ENCODE measurements at regions not wholly inside any gene's neighbourhood (a gene's known extent, or its start where the extent isn't known, plus 50 kb on each side); places are given as distances from the start of the nearest gene placed in this dataset.
"Not testable (repeated sequence)": the region's sequence is repeated elsewhere in the genome, so short reads cannot be mapped to it uniquely, and the experiment has no call there.

GRCh38 chr3:126292318-126293070 lies 64.7 kb downstream of the KLF15 start:
- no peak for DNase-seq (ENCODE audit: low read depth)

DNA sequence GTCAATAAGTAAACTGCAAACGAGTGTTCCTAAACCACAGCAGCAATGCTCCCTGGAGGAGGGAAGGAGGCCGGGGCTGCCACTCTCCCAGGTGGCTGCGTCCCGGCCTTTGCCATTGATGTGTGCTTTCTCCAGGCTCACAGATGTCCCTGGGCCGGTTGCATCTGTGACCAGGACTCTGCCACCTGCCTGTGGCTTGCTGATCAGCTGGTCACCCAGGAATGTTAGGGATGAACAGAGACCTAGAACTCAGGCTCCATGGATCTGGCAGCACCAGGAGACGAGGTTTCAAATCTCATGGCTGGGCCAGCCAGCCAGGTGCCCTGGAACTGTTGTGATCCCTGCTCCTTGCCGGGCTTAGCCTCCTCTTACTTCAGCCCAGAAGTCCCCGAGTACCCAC lies 65.7 kb downstream of the KLF15 start:
- DNase-seq (ENCODE audit: low read depth), result no peak

GRCh38 chr3:126291061-126291460 lies 66.1 kb downstream of the KLF15 start:
- DNase-seq (ENCODE audit: low read depth), result no peak

GRCh38 chr3:126290325-126290724 lies 66.9 kb downstream of the KLF15 start:
- DNase-seq (ENCODE audit: low read depth), result no peak

GRCh38 chr3:126289096-126289495 lies 68.1 kb downstream of the KLF15 start:
- no peak for DNase-seq (ENCODE audit: low read depth)

DNA sequence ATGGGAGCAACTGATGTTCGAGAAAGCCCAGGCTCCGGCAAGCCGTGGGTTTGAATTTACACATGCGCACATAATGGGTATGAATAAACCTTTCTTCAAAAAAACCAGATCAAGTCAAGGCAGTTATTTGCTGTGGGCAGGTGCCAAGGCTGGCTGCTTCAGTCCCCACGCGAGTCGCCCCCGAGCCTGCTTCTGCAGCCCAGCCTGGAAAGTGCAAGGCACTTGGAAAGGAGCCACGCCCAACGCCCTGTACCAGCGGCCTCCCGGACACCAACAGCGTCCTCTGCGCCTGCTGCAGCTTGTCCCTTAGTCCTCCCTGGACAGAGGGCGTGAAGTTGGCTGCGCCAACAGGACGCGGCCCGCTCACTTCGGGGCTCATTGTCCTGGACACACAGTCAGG lies 68.9 kb downstream of the KLF15 start:
- no peak for DNase-seq (ENCODE audit: low read depth)

- DNase-seq (ENCODE audit: low read depth), result peak; percentile 72
Measured at GRCh38 chr3:126287536-126288241, 69.5 kb downstream of the KLF15 start.

- DNase-seq (ENCODE audit: low read depth), result no peak
Measured at GRCh38 chr3:126287171-126287535, 70.1 kb downstream of the KLF15 start.

GRCh38 chr3:126285369-126285768 lies 71.8 kb downstream of the KLF15 start:
- no peak for DNase-seq (ENCODE audit: low read depth)

- DNase-seq (ENCODE audit: low read depth), result peak; percentile 65
Measured at GRCh38 chr3:126284258-126284904, 72.8 kb downstream of the KLF15 start.

DNA sequence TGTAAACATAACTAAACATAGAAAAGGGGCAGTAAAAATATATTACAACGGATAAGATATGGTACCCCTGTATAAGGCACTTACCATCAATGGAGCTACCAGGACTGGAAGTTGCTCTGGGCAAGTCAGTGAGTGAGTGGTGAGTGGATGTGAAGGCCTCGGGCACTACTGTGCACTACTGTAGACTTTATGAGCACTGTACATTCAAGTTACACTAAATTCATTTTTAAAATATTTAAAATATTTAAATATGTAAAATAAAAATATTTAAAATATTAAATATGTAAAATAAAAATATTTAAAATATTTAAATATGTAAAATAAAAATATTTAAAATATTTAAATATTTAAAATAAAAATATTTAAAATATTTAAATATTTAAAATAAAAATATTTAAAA lies 73.6 kb downstream of the KLF15 start:
- DNase-seq (ENCODE audit: low read depth), result not testable (repeated sequence)

DNA sequence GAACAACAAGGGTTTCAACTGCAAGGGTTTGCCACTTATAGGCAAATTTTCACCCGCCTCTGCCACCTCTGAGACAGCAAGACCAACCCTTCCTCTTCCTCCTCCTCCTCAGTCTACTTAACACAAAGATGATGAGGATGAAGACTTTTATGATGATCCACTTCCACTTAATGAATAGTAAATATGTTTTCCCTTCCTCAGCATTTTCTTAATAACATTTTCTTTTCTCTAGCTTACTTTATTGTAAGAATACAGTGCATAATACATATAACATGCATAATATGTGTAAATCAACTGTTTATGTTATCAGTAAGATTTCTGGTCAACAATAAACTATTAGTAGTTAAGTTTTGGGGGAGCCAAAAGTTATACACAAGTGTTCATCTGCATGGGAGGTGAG lies 77.4 kb downstream of the KLF15 start:
- DNase-seq (ENCODE audit: low read depth), result no peak

GRCh38 chr3:126277629-126278378 lies 79.4 kb downstream of the KLF15 start:
- no peak for DNase-seq (ENCODE audit: low read depth)

DNA sequence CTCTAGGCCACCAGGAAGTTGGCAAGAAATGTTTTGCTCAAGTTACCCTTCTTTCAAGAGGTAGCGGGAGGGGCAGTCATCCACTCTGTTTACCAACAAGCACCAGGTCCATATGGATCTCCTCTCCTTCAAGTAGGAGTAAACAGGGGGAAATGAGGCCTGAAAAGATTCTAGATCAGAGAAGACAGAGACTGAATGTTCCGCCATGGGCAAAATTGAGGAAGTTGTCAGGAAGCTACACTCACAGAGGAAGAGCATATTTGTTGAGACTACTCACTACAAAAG lies 81.6 kb downstream of the KLF15 start:
- no peak for DNase-seq (ENCODE audit: low read depth)

DNA sequence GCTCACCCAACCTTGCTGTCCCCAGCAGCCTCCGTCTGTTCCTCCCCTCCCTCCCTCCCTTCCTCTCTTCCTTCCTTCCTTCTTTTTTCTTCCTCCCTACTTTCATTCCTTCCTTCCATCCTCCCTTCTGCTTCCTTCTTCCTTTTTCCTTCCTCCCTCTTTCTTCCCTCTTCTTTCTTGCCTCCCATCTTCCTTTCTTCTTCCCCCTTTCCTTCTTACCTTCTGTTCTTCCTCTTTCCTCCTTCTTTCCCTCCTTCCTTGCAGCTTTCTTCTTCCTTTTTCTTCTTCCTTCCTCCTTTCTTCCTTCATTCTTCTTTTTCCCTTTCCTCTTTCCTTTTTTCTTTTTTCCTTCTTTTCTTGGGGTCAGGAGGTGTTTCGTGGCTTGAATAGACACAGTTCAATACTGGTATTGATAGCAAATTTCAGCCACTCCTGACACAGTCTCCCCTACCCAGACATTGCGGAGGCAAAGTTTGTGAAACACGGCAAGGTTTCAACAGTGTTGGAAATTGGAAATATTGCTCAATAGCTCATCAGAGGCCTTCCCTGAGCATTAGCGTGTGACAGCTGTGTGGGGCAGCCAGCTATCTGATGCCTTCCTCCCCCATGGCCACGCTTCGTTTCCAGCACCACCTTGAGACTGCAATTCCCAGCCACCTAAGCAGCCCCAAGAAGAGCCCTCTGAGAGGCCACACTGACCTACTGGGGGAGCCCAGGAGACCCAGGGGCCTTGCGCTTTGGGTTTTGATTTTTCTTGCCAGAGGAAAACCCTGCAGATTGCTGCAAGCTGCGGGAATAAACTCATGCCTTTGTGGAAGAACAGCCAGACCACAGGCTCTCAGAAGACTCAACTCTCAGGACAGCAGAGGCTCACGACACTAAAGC lies 82.2 kb downstream of the KLF15 start:
- DNase-seq (ENCODE audit: low read depth), result no peak

DNA sequence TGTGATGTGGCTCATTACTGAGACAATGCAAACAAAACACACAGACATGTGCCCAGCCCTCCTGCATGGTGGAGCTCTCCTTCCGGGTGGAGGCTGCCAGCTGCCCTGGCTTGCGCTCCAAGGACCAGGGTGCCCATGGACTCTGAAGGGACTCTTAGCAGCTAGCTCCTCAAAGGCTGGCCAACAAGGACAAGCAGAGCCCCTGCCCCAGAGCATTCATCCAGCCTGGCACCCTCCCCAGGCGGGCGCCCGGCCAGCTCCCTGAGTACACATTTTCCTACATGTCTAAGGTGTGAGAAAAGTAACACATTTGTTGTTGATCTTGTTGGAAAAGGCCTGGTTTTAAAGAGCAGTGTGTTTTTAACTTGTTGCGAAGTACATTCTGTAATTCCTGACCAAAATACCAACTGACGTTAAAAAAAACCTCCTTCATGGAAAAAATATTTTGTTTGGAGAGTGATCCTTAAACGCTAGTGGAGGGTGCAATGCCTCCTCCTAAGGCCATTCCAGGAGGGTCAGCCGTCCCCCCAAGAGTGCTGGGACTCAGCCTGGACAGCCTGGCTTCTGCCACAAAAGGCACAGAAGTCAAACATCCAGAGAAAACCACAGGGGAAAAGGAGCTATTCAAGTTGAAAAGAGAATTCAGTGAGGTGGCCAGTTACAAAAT lies 86.9 kb downstream of the KLF15 start:
- DNase-seq (ENCODE audit: low read depth), result no peak

DNA sequence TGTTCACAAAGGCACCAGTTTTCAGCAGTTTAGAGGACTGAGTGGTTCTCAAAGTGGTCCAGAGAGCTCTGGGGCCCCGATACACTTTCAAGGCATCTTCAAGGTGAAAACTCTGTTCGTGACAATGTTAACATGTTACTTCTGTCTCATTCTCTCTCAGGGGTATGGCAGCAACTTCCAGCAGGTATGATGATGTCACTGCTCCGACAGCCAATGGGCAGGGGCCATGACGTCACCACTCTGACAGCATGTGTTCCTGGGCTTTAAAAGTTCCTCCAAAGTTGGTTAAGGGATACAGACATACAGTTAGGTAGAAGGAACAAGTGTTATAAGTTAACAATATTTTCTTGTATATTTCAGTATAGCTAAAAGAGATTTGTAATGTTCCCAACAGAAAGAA lies 87.9 kb downstream of the KLF15 start:
- no peak for DNase-seq (ENCODE audit: low read depth)

GRCh38 chr3:126268866-126269265 lies 88.3 kb downstream of the KLF15 start:
- no peak for DNase-seq (ENCODE audit: low read depth)

GRCh38 chr3:126267976-126268615 lies 87.7 kb upstream of the ALDH1L1 start:
- no peak for DNase-seq (ENCODE audit: low read depth)

DNA sequence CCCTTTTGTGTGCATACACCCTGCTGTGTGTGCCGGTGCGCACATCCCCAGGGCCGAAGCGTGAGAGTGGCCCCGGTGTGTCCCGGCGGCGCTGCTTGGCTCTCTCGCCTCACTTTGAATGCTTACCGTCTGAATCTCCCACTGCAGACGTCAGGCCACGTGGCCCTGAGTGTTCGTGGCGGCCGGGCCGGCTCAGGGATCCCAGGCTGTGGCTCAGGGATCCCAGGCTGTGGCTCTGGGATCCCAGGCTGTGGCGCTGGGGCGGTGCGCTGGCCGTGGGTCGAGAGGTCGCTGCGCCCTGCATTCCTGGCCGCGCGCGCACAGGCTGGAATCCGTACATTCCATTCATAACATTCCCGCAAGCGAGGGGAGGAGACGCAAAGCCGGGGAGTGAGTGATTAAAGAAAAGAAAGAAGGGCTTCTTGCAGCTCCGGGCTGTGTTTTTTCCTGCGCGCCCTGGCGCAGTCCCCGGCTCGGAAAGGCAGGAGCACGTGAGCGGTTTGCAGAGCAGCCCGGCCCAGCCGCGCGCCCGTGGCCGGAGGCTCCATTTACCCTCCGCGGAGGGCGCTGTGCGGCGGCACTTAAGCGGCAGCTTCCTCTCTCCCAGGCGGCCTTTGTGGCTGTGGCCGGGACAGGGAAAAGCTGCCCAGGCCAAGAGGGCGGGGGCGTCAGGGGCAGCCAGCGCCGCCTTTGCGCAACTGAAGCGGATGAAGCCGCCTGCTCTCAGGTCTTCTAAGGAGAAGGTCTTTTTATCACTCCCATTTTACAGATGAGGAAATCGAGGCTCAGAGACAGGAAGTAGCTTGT lies 87.0 kb upstream of the ALDH1L1 start:
- DNase-seq (ENCODE audit: low read depth), result peak; percentile 81
